ENCODE measurements at regions not wholly inside any gene's neighbourhood (a gene's known extent, or its start where the extent isn't known, plus 50 kb on each side); places are given as distances from the start of the nearest gene placed in this dataset.

- Histone ChIP-seq H2AFZ (ENCODE audit: control insufficient read depth, low read depth, low read length) (no peak overlapping the region), H3K4me1 (ENCODE audit: control insufficient read depth, insufficient read depth, low read length) (no peaks in the 10 kb centered on the region), H3K79me2 (ENCODE audit: control insufficient read depth, insufficient read depth, low read length) (no peaks in the 10 kb centered on the region), H3K27me3 (replicated peaks in 1 of 2; ENCODE audit: control insufficient read depth in 2 of 2, insufficient read depth in 2 of 2, low read length in 1 of 2) (no peaks in the 10 kb centered on the region), H3K9ac (ENCODE audit: control insufficient read depth, insufficient read depth, low read length) (no peak overlapping the region), H3K4me2 (ENCODE audit: control insufficient read depth, insufficient read depth) (no peak overlapping the region), H4K20me1 (ENCODE audit: control insufficient read depth, insufficient read depth) (no peaks in the 10 kb centered on the region), H3K27ac (ENCODE audit: control insufficient read depth, insufficient read depth) (no peak overlapping the region), H3K36me3 (ENCODE audit: control insufficient read depth in 2 of 2, insufficient read depth in 2 of 2, low read length in 1 of 2) (no peaks in the 10 kb centered on the region), H3K4me3 (no peak overlapping the region), H3K9me3 (replicated peaks; ENCODE audit: control insufficient read depth, insufficient read depth, low read length) (no peaks in the 10 kb centered on the region; the same call in 2 of the 3 replicates)
- CTCF ChIA-PET: no interaction called here
- in situ Hi-C loops (cut with MboI): no loop called here
- intact Hi-C loops (cut with micrococcal nuclease; ENCODE audit: unreplicated experiment): no loop called here
- SMC1A ChIA-PET (ENCODE audit: uncharacterized antibody, unreplicated experiment): no interaction called here
- no peak for DNase-seq (ENCODE audit: low read depth, low spot score)
- BruUV-seq (replicated peaks): no TSS peak
- ATAC-seq: no peak
- RAD21 ChIA-PET (ENCODE audit: unreplicated experiment): no interaction called here
- POLR2A ChIA-PET: interaction anchor here (0.5 kb wide), 1 partner anchor 58 kb away, joined by 3 read pairs; no protein-coding TSS in a partner anchor
- 76% methylated on average over 8 of the region's 8 CpGs for WGBS (ENCODE audit: insufficient coverage, insufficient replicate concordance, low lambda C conversion rate, missing lambda C conversion rate)
- FAIRE-seq: no peak
- TF ChIP-seq USF2 (IDR thresholded peaks at IDR 0.05; ENCODE audit: borderline replicate concordance, low read depth, low read length): no peak
- TF ChIP-seq PAX8 (IDR thresholded peaks at IDR 0.05): no peak
- no peak for TF ChIP-seq ZNF274 (IDR thresholded peaks at IDR 0.05; ENCODE audit: insufficient read depth, insufficient read length)
- no peak for TF ChIP-seq ZNF592 (IDR thresholded peaks at IDR 0.05)
- no peak for TF ChIP-seq HDAC6 (IDR thresholded peaks at IDR 0.05; ENCODE audit: unreplicated experiment)
- TF ChIP-seq EED (IDR thresholded peaks at IDR 0.05; ENCODE audit: low read depth): no peak
- TF ChIP-seq POLR2A (IDR thresholded peaks at IDR 0.05; ENCODE audit: low read depth, low read length): no peak
- TF ChIP-seq NR2C1 (IDR thresholded peaks at IDR 0.05): no peak
- no peak for TF ChIP-seq RAD51 (IDR thresholded peaks at IDR 0.05)
- no peak for TF ChIP-seq LARP7 (IDR thresholded peaks at IDR 0.05)
- TF ChIP-seq ATF2 (IDR thresholded peaks at IDR 0.05; ENCODE audit: low read length): no peak
- no peak for TF ChIP-seq SUPT20H (IDR thresholded peaks at IDR 0.05; ENCODE audit: borderline replicate concordance, control insufficient read depth, low read depth, low read length)
- TF ChIP-seq E2F4 (IDR thresholded peaks at IDR 0.05; ENCODE audit: low read depth, low read length): no peak
- no peak for TF ChIP-seq NR2C2 (IDR thresholded peaks at IDR 0.05; ENCODE audit: borderline replicate concordance, control insufficient read depth, insufficient read length, low read depth)
- TF ChIP-seq YY1 (IDR thresholded peaks at IDR 0.05; ENCODE audit: low read depth, low read length): no peak
These were observed 254.3 kb downstream of the BCL11A start for GRCh38 chr2:60299179-60299578.

All from GM12878 (cell line).